Stimulated activated CD4-positive, alpha-beta T cell treated with anti-CD3 and anti-CD28 coated beads, Interleukin-2, amount 100 ng/mL, for 24 hours (primary cell): ENCODE measurements at regions not wholly inside any gene's neighbourhood (a gene's known extent, or its start where the extent isn't known, plus 50 kb on each side); places are given as distances from the start of the nearest gene placed in this dataset.
"Not testable (repeated sequence)": the region's sequence is repeated elsewhere in the genome, so short reads cannot be mapped to it uniquely, and the experiment has no call there.

Experiments used
- DNase-seq, 2 donors: peaks; one replicate each; pipeline ENCODE4 v3.0.0-alpha.2; 2020

DNA sequence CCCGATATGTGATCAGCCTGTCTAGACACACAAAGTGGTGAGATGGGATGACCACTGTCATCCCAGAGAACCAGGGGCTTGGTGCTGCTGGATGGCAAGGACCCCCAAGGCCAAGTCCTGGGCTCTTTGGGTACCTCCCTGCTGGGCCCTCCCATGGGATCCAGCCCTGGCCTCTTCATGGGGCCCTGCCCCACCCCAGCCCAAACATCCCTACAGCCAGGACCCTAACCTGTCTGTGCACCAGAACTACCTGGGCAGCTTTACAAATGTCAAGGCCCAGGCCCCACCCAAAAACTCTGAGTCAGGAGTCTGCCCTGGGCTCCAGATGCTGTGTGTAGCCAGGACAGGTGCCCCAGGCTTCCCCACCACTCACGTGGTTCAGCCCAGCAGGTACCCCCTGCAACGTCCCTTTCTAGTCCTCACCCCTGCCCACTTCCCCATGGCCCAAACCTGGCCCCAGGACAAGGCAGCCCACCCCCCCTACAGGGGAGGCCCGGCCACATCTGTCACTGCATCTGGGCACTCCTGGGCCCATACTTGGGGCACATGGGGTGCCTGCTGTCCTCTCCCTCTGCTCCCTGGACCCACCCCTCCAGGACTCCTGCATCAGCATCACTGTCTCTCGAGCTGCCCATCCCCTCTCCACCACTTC lies 233.5 kb downstream of the TUBA3C start:
- no peak for DNase-seq

DNA sequence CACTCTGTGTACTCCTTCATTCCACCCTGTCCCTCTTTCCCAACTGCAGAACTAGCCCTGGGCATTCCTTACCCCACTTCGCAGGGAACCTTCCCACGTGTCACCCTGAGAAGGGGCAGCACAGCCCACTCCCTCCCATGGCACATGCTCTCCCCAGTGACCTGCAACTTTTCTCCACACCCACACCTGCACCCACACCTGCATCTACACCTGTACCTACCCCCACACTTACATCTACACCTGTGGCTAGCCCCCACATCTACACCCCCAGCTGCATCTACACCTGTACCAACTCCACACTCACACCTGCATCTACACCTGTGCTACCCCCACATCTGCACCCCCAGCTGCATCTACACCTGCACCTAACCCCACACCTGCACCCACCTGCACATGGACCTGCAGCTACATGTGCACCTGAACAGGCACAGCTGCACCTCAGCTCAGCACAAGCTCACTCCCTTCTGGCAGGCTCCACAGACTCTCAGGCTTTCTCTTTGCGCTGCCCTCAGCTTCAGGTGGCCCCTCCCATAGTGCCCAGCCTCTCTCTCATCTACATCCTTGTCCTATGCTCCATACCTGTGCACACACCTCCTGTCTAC lies 234.1 kb downstream of the TUBA3C start:
- no peak for DNase-seq

DNA sequence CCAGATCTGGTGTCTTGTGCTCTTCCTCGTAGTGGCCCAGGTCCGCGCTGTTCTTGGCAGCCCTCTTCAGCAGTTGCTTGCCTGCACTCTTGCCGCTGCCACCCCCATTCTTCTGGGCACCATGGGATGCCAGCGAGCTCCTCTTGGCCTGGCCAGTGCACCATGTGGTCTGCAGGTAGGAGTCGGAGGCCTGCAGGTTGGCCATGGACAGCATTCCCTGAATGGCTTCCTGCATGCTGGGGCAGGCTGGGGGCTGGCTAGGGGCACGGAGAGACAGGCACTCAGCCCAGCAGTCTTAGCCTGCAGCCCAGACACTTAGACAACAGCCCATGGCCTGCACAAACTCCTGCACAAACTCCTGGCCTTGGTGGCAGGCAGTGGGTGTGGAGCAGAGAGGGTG lies 234.9 kb downstream of the TUBA3C start:
- no peak for DNase-seq

DNA sequence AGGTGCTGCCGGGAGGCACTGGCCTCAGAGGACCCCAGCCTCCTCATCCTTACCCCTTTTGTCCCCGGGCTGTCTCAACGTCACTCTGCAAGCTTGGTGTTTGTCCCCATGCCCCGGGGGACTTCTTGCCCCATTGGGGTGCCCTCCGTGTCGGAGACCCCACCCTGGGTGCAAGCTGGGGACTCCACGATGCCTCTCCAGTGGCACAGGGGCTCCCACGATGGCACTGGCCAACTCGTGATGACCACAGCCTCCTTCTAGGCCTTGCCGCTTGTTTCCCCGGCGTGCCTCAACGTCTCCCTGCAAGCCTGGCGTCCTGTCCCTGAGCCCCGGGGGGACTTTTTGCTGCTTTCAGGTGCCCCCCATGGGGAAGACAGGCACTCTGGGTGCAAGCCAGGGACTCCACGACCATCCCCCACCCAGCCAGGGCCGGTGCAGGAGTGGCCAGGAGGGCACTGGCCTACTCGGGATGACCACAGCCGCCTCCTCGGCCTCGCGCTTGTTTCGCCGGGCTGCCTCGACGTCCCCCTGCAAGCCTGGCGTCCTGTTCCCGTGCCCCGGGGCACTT lies 237.0 kb downstream of the TUBA3C start:
- DNase-seq = no peak

DNA sequence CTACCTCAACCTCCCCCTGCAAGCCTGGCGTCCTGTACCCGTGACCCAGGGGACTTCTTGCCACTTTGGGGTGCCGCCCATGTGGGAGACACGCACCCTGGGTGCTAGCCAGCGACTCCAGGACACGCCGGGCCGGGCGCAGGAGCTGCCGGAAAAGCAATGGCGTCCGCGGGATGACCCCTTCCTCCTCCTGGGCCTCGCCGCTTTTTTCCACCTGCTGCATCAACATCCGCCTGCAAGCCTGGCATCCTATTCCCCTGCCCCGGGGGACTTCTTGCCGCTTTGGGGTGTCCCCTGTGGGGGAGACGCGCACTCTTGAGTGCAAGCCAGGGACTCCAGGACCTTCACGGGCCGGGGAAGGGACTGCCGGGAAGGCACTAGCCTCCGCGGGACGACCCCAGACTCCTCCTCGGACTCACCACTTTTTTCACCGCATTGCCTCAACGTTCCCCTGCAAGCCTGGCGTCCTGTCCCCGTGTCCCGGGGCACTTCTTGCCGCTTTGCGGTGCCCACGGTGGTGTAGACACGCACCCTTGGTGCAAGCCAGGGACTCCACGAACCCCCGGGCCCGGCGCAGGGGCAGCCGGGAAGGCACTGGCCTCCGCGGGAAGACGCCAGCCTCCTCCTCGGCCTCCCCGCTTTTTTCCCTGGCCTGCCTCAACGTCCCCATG lies 237.8 kb downstream of the TUBA3C start:
- DNase-seq = no peak

DNA sequence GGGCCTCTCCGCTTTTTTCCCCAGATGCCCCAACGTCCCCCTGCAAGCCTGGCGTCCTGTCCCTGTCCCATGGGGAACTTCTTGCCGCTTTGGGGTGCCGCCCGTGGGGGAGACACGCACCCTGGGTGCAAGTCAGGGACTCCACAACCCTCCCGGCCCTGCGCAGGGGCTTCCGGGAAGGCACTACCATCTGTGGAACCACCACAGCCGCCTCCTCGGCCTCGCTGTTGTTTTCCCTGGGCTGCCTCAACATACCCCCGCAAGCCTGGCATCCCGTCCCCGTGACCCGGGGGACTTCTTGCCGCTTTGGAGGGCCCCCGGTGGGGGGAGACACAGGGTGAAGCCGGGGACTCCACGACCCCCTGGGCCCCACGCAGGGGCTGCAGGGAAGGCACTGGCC lies 238.4 kb downstream of the TUBA3C start:
- DNase-seq = no peak

DNA sequence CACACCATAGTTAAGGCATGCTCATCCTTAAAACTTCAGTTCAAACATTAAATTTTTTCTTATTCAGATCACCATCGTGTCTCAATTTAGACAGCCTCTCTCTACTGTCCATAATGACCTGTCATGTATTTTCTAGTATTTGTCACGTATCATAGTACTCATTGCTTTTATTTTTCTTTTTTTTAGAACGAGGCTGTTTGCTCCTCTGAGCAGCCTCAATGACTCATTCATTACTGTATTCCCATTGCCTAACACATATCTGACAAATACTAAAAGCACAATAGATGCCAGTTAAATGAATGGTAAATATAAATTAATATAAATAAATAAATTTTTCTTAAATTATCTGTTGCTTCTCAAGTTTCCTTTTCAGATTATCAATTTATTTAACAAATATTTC lies 245.5 kb downstream of the TUBA3C start:
- DNase-seq = no peak

DNA sequence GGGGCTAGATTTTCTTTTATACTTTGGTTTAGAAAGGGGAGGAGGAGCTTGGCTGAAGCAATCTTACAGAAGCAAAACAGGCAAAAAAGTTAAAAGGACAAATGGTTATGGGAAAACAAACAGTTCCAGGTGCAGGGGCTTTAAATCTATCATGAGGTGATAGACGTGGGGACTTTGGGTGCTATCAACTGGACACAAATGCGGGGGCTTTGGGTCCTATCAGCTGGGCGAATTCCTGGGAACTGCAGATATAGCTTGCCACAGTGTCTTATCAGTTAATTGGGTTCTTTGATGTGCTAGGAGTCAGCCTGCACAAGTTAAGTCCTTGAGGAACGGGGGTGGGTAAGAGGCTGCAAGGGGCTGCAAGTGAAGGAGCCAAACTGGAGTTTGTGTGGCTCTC lies 260.6 kb downstream of the TUBA3C start:
- DNase-seq = no peak

DNA sequence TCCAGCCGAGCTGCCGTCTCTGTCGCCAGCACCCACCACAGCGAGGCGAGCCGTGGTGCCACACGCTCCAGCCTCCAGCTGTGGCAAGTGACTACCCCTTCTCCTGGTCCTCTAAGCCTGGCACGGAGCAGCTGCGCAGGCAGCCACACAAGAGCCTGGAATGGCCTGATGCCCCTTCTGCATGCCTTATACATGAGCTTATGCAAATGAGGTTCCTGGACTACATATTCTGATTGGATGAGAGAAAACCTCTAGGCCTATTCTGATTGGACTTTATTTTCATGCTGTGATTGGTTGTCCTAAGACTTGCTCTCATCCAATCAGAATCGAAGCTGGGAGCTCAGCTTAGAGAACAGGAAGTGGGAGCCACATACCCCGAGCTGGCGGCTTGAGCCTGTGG lies 276.5 kb downstream of the TUBA3C start:
- DNase-seq = not testable (repeated sequence)

DNA sequence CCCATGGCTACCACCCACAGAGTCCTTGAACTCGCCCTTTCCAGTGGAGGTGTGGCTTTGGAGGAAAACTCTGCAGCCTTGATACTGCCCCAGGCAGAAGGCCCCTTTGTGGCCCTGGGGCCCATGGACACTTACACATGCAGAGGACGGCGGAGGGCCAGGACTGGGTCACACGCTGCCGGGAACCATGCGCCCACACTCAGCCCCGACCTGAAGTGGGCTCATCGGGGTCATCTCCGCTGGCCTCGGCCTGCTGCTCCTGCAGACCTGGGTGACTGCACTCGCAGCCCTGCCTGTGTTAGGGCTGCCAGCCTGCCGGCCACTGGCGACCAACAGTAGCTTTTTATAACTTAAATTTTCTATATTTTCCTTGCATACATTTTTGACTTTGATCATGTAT lies 286.2 kb downstream of the TUBA3C start:
- DNase-seq = not testable (repeated sequence)

DNA sequence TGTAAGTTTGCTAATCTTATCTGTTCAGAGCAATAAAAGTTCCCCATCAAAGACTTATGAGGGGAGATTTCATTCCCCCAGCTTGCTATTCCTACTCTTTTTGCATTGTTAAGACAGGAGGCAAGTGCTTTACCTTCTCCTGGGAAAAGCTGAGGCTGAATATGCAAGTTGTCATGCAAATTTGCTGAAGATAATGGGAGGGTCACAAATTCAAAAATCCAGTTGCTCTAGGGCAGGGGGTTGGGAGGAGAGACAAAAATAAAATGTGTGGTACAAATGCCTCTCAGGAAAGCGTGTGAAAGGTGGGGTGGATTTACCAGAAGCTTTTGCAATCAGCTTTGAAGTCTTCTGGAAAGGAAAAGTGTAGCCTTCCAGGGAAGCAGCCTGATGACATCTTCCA lies 290.4 kb downstream of the TUBA3C start:
- not testable (repeated sequence) for DNase-seq

DNA sequence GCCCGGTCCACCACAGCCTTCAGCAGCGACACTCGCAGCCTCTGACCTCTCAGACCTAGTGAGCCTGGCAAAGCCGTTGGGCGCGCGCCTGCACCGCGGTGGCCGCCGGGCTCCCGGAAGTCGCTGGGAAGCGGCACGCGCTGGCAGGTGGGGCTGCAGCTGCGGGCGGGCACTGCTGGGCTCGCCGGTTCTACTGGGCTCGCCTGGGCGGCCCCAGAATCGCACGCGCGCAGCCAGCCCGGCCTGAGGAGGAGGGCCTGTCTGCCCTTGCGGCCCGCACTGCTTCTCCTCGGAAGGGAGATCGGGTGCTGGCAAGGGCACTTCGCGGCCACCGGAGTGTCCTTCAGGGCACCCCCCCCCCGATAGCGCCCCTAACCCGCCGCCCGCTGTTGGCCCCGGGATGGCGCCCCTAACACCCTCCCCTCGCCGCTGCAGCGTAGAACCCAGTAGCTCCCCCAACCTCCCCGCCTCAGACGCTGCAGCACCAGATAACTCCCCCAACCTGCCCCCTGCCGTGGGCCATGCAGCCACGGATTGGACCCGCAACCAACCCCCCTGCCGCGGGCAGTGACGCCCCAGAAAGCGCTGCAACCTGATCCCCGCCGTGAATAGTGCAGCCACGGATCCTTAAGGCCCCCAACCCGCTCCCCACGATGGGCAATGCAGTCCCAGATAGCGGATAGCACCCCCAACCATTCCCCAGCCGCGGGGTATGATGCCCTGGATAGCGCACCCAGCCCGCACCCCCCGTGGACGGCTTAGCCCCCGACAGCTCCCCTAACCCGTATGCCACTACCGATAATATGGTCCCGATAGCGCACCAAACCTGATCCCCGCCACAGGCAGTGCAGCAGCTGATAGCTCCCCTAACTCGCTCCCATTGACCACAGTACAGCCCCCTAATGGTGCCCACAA lies 306.5 kb downstream of the TUBA3C start:
- not testable (repeated sequence) for DNase-seq

DNA sequence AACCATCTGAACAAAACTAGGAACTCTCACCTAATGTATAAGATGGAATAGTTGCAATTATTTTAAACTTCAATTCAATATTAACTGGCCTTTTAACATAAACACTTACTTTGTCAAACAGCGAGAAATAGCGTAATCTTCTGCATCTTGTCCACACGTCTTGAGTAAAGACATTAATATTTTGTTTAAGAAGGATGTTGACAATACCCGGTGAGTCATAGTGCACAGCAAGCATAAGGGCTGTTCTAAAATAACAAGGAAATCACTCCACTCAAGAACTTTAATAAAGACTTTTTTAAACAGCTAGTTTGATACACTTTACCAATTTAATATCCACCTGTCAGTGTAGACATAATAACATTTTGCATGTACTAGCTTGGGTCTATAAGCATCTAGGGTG lies 311.1 kb downstream of the TUBA3C start:
- DNase-seq = not testable (repeated sequence)

DNA sequence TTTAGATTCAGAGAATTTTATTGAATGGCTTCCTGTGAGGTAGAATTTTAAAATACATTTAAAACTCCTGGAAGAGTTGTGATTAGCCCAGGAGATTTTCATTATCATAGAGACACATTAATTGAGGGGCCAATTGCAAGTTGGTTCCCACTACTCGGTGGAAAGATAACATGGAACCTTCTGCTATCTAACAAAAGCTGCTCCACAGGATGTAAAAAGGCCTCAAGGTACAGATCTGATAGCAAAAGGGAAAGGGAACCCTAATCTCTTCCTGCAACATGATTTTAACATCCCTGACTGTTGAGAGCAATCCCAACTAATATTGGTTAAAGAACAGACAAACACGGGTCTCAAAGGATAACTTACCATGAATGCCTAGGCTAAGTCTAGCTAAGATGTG lies 312.3 kb downstream of the TUBA3C start:
- DNase-seq = not testable (repeated sequence)

DNA sequence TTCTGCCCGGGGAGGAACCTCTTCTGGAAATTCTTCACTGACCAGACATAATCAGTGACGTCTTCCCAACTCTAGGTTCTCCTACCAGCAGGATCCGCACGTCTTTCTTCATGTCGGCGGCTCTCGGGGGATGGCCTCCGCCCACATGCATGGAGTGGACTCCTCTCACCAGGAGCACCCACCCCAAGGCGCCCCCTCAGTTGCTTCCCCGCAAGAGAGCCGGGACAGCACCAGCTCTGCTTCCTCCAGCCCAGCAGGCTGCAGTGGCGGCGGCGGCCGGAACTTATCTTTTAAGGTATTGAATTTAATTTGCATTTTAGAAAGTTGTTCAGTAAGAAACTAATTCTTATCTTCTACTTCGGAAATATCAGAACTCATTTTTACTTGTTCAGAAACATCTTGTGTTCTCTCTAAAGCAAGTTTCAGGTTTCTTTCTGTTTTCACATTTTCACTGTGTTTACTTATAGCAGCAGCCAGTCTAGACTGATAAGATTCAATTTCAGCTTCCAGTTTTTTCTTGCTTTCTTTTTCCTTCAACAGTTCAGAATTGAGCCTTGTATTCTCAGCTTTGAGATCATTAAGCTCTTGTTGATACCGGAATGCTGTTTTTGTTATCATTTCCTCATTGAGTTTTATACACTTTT lies 343.5 kb downstream of the TUBA3C start:
- not testable (repeated sequence) for DNase-seq

DNA sequence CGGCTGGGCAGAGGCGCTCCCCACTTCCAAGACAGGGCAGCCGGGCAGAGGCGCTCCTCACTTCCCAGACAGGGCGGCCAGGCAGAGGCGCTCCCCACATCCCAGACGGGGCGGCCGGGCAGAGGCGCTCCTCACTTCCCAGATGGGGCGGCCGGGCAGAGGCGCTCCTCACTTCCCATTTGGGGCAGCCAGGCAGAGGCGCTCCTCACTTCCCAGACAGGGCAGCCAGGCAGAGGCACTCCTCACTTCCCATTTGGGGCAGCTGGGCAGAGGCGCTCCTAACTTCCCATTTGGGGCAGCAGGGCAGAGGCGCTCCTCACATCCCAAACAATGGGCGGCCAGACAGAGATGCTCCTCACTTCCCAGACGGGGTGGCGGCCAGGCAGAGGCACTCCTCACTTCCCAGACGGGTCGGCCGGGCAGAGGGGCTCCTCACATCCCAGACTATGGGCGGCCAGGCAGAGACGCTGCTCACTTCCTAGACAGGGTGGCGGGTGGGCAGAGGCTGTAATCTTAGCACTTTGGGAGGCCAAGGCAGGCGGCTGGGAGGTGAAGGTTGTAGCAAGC lies 344.4 kb downstream of the TUBA3C start:
- not testable (repeated sequence) for DNase-seq

DNA sequence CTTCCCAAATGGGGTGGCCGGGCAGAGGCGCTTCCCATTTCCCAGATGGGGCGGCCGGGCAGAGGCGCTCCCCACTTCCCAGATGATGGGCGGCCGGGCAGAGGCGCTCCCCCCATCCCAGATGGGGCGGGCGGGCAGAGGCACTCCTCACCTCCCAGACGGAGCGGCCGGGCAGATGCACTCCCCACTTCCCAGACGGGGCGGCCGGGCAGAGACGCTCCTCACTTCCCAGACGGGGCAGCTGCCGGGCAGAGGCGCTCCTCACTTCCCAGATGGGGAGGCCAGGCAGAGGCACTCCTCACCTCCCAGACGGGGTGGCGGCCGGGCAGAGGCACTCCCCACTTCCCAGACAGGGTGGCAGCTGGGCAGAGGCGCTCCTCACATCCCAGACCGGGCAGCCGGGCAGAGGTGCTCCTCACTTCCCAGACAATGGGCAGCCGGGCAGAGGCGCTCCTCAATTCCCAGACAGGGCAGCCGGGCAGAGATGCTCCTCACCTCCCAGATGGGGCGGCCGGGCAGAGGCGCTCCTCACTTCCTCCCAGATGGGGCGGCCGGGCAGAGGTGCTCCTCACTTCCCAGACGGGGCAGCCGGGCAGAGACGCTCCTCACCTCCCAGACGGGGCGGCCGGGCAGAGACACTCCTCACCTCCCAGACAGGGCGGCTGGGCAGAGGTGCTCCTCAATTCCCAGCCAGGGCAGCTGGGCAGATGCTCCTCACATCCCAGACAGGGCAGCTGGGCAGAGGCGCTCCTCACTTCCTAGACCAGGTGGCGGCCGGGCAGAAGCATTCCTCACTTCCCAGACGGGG lies 345.0 kb downstream of the TUBA3C start:
- not testable (repeated sequence) for DNase-seq

DNA sequence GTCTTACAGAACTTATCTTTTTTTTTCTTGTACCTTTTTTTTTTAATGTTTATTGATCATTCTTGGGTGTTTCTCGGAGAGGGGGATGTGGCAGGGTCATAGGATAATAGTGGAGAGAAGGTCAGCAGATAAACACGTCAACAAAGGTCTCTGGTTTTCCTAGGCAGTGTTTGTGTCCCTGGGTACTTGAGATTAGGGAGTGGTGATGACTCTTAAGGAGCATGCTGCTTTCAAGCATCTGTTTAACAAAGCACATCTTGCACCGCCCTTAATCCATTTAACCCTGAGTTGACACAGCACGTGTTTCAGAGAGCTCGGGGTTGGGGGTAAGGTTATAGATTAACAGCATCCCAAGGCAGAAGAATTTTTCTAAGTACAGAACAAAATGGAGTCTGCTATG lies 345.9 kb downstream of the TUBA3C start:
- not testable (repeated sequence) for DNase-seq

DNA sequence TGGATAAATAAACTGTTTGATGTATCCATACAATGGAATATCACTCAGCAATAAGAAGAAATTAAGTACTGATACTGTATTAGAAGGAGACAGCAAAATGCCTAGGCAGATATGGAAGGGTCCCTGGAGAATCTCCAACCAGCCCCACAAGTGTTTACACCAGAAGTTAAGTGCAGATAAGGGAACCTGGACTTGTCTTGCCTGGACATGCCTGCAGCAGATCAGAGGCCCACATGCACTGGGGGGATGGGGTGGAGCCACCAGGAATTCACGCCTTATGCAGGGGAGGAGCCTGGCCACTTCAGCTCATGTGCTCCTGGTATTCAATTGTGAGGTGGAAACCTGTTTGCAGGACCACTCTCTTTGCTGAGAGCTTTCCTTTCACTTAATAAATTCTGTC lies 356.9 kb downstream of the TUBA3C start:
- DNase-seq = not testable (repeated sequence)

DNA sequence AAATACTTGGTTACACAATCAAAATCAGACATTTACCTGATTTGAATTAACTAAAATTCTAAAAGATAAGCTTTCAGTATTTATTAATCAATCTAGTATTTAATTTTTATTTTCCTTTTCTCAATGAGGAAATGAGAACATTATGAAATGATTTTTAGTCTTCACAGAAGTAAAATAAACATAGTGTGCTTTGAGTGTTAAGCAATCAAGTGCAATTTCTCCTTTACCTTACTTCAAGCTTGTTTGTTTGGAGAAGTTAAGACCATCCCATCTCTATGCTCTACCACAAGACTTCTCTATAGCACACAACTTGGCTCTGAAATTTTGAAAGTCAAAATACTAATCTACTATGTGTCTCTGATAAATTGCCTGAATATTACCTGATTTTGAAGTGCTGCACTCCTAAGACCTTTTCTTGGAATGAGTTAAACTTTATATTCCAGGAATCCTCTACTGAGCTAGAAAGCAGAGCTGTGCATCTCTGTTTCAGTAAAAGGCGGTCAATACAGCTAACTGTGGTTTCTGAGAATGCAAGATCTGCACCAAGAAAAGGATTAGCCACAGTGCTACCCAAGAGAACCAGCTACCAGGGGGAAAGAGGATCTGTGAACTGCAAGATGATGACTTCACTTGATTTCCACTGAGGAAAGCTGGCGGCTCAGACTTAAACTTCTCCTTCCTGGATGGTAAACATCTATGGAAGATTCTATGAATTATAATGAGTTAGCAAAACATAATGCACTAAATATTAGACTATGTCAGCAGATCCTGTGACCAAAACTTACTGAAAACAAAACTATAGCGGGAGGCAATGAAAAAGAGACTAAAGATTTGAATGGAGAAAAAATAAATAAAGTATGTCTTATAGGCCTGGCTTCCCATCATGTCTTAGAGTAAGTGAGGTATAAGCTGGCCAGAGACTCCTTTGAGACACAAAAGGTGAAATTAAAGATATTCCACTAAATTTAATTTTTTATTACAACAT lies 358.7 kb downstream of the TUBA3C start:
- DNase-seq = not testable (repeated sequence)
